ENCODE measurements at regions not wholly inside any gene's neighbourhood (a gene's known extent, or its start where the extent isn't known, plus 50 kb on each side); places are given as distances from the start of the nearest gene placed in this dataset.

DNA sequence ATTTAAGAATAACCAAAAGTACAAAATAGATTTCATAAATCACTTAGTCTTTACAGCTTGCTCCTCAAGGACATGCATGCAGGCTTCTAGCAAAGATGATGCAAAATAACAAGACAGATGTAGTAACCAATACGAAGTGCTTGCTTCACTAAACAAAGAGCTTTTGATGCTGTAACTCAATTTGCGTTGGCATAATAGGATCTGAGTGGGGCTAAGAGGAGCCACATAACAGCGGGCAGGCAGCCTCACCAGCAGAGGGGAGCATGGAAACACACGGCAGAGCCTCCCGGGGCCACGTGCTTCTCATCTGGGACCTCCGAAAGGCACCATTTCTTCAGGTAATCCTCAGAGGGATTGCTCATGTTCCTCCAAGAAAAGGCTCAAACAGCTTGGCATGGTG lies 139.7 kb downstream of the C5orf15 start:
- TF ChIP-seq, protein P1, sequence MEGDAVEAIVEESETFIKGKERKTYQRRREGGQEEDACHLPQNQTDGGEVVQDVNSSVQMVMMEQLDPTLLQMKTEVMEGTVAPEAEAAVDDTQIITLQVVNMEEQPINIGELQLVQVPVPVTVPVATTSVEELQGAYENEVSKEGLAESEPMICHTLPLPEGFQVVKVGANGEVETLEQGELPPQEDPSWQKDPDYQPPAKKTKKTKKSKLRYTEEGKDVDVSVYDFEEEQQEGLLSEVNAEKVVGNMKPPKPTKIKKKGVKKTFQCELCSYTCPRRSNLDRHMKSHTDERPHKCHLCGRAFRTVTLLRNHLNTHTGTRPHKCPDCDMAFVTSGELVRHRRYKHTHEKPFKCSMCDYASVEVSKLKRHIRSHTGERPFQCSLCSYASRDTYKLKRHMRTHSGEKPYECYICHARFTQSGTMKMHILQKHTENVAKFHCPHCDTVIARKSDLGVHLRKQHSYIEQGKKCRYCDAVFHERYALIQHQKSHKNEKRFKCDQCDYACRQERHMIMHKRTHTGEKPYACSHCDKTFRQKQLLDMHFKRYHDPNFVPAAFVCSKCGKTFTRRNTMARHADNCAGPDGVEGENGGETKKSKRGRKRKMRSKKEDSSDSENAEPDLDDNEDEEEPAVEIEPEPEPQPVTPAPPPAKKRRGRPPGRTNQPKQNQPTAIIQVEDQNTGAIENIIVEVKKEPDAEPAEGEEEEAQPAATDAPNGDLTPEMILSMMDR (conservative IDR thresholded peaks at IDR 0.05) = no peak
- no peak overlapping the region for H3K27ac ChIP-seq

DNA sequence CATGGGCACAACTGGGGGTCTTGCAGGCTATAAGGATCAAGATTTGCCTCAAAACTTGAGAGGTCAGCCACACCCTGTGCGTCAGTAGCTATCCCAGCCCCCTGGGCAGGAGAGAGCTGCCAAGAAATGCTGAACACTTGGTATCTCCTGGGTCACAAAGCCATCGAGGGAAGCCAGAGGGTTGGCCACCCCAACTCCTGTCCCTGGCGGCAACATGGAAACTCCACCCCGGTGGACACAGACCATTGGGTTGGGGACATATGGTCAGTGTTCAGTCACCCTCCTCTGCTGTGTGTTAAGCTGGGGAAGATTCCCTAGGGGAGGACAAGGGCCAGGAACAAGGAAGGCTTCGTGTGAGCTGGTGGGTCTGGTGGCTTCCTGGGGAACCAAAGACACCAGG lies 140.6 kb downstream of the C5orf15 start:
- no peak overlapping the region for H3K27ac ChIP-seq
- TF ChIP-seq, protein P1 (conservative IDR thresholded peaks at IDR 0.05) = no peak

DNA sequence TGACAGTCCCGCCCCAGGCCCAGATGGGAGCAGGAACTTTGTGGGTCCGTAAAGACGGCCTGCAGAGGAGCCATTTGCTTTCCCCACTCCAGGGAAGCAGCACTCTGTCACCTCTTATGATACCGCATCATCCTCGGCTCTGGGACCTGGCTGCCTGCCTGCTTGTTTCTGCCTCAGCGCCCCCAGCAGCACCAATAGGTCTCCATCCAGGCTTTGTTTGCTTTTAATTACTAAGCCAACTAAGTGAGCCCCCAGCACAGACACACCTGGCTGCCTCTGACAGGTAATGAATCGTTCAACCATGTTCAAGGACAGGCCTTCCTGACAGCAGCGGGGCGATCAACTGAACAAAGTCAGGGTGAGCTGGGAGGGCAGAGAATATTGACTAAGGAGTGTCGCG lies 141.4 kb downstream of the C5orf15 start:
- no peak overlapping the region for H3K27ac ChIP-seq
- TF ChIP-seq, protein P1 (conservative IDR thresholded peaks at IDR 0.05) = no peak

DNA sequence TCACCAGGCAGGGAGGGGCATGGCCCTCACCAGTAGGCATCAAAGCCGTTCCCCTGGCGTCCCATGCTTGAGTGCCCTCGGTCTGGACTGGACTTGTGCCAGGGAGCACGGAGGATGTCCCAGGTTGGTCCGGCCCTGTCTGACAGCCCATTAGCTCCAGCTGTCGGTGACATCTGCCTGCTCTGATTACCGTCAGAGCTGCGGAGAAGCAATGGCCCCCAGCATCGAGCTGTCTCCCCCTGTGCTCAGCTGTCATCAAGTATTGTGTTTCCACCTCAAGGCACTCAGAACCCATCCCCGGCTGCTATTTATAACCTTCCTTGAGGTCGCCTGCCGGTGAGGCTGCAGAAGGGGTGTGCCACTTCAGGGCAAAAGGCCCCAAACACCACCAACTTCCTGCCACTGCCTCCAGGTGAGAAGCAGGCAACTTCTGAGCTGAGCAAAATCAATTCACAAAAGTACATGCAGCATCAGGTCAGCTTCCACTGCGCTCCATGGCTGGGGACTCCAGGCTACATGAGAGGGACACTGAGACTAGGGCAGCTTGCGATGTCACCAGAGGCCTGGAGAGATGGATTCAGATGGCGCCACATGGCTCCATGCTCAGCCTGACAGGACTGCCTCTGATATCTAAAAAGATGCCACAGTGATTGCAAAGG lies 142.7 kb downstream of the C5orf15 start:
- TF ChIP-seq, protein P1 (conservative IDR thresholded peaks at IDR 0.05) = no peak
- H3K27ac ChIP-seq = no peak overlapping the region

DNA sequence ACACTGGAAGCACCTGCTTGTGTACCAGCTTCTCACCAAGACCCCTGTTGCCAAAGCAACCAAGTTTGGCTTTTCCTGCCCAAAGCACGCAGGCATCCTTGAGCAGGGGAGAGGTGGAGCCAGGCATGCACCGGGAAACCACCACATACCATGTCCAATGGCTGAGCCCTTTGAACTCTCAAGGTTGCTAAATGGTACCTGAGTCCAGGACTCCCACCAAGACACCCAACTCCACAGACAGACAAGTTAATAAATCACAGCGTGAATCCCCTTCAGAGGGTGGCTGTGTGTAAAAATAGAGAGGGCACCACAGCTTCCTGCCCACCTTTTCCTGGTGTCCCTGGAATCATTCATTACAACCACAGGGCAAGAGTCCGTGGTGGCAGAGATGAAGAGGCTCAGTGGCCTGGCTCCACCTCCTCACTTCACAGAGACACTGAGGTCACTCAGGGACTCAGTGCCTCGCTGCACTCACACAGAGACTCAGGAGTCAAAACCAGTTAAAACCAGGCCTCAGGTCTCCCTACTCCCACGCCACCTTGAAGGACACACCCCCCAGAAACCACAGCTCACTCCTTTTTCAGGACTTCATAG lies 143.7 kb downstream of the C5orf15 start:
- TF ChIP-seq, protein P1 (conservative IDR thresholded peaks at IDR 0.05) = no peak
- H3K27ac ChIP-seq = no peak overlapping the region

DNA sequence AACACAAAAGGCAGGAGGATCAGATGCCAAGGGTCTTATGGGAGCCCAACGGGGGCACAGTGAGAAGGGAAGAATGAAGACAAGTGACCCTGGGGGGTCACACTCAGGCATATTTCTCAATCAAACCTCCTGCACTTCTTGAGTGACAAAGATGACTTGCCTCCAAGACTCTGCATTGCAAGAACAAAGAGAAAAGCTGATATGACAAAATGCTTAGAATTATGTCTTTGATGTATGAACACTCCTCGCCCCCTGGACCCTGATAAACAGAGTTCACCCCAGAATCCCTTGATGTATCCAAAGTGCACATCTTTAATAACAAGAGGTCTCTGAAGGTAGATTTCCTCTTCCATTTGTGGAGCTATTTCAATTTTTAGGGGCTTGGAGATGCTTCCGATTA lies 146.5 kb downstream of the C5orf15 start:
- TF ChIP-seq, protein P1 (conservative IDR thresholded peaks at IDR 0.05) = no peak
- no peak overlapping the region for H3K27ac ChIP-seq

DNA sequence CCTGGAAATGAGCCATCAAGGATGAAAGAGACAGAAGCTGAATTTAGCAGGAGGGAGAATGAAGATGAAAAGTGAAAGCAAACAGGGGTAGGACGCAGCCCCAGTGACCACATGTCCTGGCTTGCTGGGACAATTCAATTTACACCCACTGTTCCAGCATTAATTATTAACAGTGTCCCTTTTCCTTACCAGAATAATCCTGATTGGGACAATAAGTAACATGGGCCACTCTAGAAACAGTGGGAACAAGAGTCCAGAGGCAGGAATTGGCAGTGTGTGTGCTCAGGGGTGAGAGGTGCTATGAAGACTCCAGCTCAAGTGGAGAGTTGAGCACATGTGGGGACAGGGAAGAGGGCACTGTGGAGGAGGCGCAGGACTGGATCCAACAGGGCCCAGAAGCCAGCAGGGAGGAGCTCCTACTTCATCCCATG lies 147.1 kb downstream of the C5orf15 start:
- TF ChIP-seq, protein P1 (conservative IDR thresholded peaks at IDR 0.05) = no peak
- H3K27ac ChIP-seq = no peak overlapping the region

Data from VCaP (cell line).